DND-41 (cell line): ENCODE measurements at regions not wholly inside any gene's neighbourhood (a gene's known extent, or its start where the extent isn't known, plus 50 kb on each side); places are given as distances from the start of the nearest gene placed in this dataset.

ENCODE experiments used
- ATAC-seq: fragments of 200-7000 bp; cut with Tn5 transposase; 3 replicates; pipeline ENCODE4 v1.9.1; 2021; ENCODE audit warnings: low read depth; ENCODE audit not compliant: insufficient read depth
- DNase-seq: peaks from one replicate; pipeline ENCODE4 v3.0.0-alpha.2; 2020
- H2AFZ ChIP-seq: 2 replicates; pipeline ENCODE4 v1.6.0; 2012; ENCODE audit warnings: low read depth, low read length
- H3K27ac ChIP-seq: 2 replicates; pipeline ENCODE4 v1.5.1; 2012; ENCODE audit warnings: low read length, inconsistent platforms
- H3K27me3 ChIP-seq: fragments of 200-600 bp; sonication (generic); 2 replicates; pipeline ENCODE4 v1.6.0; 2012; ENCODE audit warnings: low read length, mild to moderate bottlenecking, inconsistent platforms; ENCODE audit not compliant: insufficient read depth, poor library complexity
- H3K36me3 ChIP-seq: 2 replicates; pipeline ENCODE4 v1.5.1; 2012; ENCODE audit warnings: low read length, inconsistent platforms; ENCODE audit not compliant: insufficient read depth
- H3K4me1 ChIP-seq: 2 replicates; pipeline ENCODE4 v1.5.1; 2012; ENCODE audit warnings: mild to moderate bottlenecking, low read length; ENCODE audit not compliant: insufficient read depth
- H3K4me2 ChIP-seq: 2 replicates; pipeline ENCODE4 v1.6.0; 2012; ENCODE audit warnings: mild to moderate bottlenecking, moderate library complexity, low read length, inconsistent platforms; ENCODE audit not compliant: insufficient read depth
- H3K4me3 ChIP-seq, 2 experiments: fragments of 200-600 bp in 1 of 2; shearing (Covaris generic) in 1 of 2; 2 replicates each; pipeline ENCODE4 v1.5.1; 2012 to 2016; ENCODE audit warnings: inconsistent platforms in 2 of 2, low read length in 2 of 2, mild to moderate bottlenecking in 2 of 2, low read depth in 1 of 2, moderate library complexity in 1 of 2
- H3K79me2 ChIP-seq: 2 replicates; pipeline ENCODE4 v1.6.0; 2012; ENCODE audit warnings: low read length, inconsistent platforms; ENCODE audit not compliant: insufficient read depth
- H3K9ac ChIP-seq: 2 replicates; pipeline ENCODE4 v1.6.0; 2012; ENCODE audit warnings: low read depth, mild to moderate bottlenecking, inconsistent platforms, low read length, moderate library complexity
- H3K9me3 ChIP-seq: 2 replicates; pipeline ENCODE4 v1.5.1; 2012; ENCODE audit warnings: low read length, moderate library complexity, mild to moderate bottlenecking, inconsistent platforms; ENCODE audit not compliant: insufficient read depth, severe bottlenecking
- H4K20me1 ChIP-seq: 2 replicates; pipeline ENCODE4 v1.6.0; 2012; ENCODE audit warnings: low read length; ENCODE audit not compliant: insufficient read depth
- CTCF ChIP-seq: IDR thresholded peaks from 2 replicates; pipeline ENCODE4 v1.5.1; 2012; ENCODE audit warnings: borderline replicate concordance, low read length, moderate library complexity, mild to moderate bottlenecking; ENCODE audit not compliant: poor library complexity, severe bottlenecking; ENCODE audit errors: extremely low read depth
- EZH2 ChIP-seq: IDR thresholded peaks from 3 replicates; pipeline ENCODE4 v1.6.1; 2012; ENCODE audit warnings: borderline replicate concordance, low read depth, mild to moderate bottlenecking, moderate library complexity, low read length, inconsistent platforms; ENCODE audit not compliant: severe bottlenecking

- TF ChIP-seq EZH2 = no peak
- TF ChIP-seq CTCF = no peak
- no peaks in the 10 kb centered on the region for H3K9me3 ChIP-seq
- no peak overlapping the region for H3K4me2 ChIP-seq
- H3K79me2 ChIP-seq = no peaks in the 10 kb centered on the region
- ATAC-seq (no peak), DNase-seq (no peak)
- H3K9ac ChIP-seq = no peak overlapping the region
- no peak overlapping the region for H2AFZ ChIP-seq
- no peaks in the 10 kb centered on the region for H3K4me1 ChIP-seq
- H4K20me1 ChIP-seq = no peaks in the 10 kb centered on the region
- no peaks in the 10 kb centered on the region for H3K36me3 ChIP-seq
- no peak overlapping the region for H3K4me3 ChIP-seq
- no peak overlapping the region for H3K27ac ChIP-seq
- H3K27me3 ChIP-seq = no peaks in the 10 kb centered on the region
Measured at GRCh38 chr10:10311966-10312365, 705.7 kb upstream of the CELF2 start.

GRCh38 chr10:10313149-10313835, 704.4 kb upstream of the CELF2 start:
- Histone ChIP-seq H3K4me1 (no peaks in the 10 kb centered on the region), H2AFZ (no peak overlapping the region), H3K79me2 (no peaks in the 10 kb centered on the region), H4K20me1 (no peaks in the 10 kb centered on the region), H3K9ac (no peak overlapping the region), H3K27me3 (no peaks in the 10 kb centered on the region), H3K4me2 (no peak overlapping the region), H3K4me3 (no peak overlapping the region), H3K36me3 (no peaks in the 10 kb centered on the region), H3K9me3 (no peaks in the 10 kb centered on the region), H3K27ac (no peak overlapping the region)
- no peak for TF ChIP-seq EZH2
- ATAC-seq = no peak
- no peak for DNase-seq

- Histone ChIP-seq H3K4me3 (no peak overlapping the region), H3K9ac (no peak overlapping the region), H2AFZ (no peak overlapping the region), H3K4me2 (no peak overlapping the region), H3K9me3 (no peaks in the 10 kb centered on the region), H3K27ac (no peak overlapping the region), H3K4me1 (no peaks in the 10 kb centered on the region), H3K27me3 (no peaks in the 10 kb centered on the region), H4K20me1 (no peaks in the 10 kb centered on the region), H3K79me2 (no peaks in the 10 kb centered on the region), H3K36me3 (no peaks in the 10 kb centered on the region)
- ATAC-seq (no peak), DNase-seq (no peak)
- TF ChIP-seq CTCF = no peak
- no peak for TF ChIP-seq EZH2
Measured at GRCh38 chr10:10314626-10315025, 703.0 kb upstream of the CELF2 start.

- Histone ChIP-seq H3K4me2 (no peak overlapping the region), H3K4me3 (no peak overlapping the region), H3K4me1 (no peaks in the 10 kb centered on the region), H3K9me3 (no peaks in the 10 kb centered on the region), H3K79me2 (no peaks in the 10 kb centered on the region), H3K9ac (no peak overlapping the region), H2AFZ (no peak overlapping the region), H3K27ac (no peak overlapping the region), H3K36me3 (no peaks in the 10 kb centered on the region), H3K27me3 (no peaks in the 10 kb centered on the region), H4K20me1 (no peaks in the 10 kb centered on the region)
- DNase-seq (no peak), ATAC-seq (no peak)
- no peak for TF ChIP-seq EZH2
- no peak for TF ChIP-seq CTCF
Measured at GRCh38 chr10:10315989-10316388, 701.7 kb upstream of the CELF2 start.
